GM12872 (cell line): ENCODE measurements at regions not wholly inside any gene's neighbourhood (a gene's known extent, or its start where the extent isn't known, plus 50 kb on each side); places are given as distances from the start of the nearest gene placed in this dataset.

Experiments
- TF ChIP-seq, protein P1 (sequence below): IDR thresholded peaks from 3 replicates; pipeline ENCODE4 v1.5.1; 2011; ENCODE audit warnings: low read depth, mild to moderate bottlenecking, low read length, moderate library complexity; ENCODE audit not compliant: insufficient read depth

DNA sequence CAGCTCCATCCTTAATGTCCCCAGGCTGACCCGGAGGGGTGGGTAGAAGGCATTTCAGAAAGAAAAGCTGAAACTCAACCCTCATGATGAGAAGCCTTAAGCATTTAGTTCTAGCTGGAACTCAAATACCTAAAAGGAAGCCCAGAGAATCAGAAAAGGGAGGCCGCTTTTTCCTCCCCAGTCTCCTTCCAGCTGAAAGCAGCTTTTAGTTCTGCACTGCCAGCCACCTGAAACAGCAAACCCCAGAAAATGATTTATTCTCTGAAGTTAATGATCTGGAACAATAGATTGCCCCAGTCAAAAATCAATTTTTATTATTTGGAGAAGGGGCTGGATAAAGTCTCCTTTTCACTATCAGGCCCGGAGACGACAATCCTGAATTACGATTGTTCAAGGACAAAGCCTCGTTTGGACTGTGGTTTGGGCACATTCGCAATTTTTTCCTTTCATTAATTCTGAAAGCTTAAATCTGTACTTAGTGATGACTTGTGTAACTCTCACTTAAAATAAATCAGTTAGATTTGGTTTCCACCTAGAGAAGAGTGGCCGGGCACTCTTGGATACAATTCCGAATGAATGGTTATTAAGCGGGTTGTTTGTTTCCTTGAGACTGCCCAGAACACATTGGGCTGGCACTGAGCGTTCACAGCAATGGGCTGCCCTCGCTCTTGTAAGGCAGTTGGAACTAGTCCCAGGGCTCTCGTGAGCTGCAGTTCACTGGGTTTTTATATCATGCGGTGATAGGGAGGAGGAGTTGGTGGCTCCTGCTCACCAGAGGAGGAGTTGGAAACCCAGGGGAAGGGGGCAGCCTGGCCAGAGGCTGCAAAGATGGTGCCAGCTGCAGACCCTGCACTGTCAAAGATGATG lies 262.2 kb downstream of the CCSER2 start:
- TF ChIP-seq, protein P1, sequence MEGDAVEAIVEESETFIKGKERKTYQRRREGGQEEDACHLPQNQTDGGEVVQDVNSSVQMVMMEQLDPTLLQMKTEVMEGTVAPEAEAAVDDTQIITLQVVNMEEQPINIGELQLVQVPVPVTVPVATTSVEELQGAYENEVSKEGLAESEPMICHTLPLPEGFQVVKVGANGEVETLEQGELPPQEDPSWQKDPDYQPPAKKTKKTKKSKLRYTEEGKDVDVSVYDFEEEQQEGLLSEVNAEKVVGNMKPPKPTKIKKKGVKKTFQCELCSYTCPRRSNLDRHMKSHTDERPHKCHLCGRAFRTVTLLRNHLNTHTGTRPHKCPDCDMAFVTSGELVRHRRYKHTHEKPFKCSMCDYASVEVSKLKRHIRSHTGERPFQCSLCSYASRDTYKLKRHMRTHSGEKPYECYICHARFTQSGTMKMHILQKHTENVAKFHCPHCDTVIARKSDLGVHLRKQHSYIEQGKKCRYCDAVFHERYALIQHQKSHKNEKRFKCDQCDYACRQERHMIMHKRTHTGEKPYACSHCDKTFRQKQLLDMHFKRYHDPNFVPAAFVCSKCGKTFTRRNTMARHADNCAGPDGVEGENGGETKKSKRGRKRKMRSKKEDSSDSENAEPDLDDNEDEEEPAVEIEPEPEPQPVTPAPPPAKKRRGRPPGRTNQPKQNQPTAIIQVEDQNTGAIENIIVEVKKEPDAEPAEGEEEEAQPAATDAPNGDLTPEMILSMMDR = no peak

DNA sequence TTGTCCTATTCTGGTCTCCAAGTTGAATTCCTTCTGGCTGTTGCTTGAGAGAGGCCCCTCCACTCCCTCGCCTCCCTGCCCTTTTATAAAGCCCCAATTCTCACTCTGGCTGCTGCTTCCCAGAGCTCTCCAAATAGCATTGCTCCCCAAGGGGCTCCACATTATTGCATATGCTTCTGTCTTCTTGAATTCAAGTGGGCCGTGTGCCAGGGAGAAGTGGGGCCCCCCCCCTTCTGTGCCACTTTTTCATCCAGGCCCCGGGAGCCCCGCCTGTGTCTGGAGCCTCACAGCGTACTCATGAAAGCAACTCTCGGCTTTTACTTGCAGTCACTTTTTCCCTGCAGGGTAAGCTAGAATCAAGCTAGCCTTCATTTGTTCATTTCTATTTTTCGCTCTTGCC lies 265.1 kb downstream of the CCSER2 start:
- TF ChIP-seq, protein P1 = no peak

- TF ChIP-seq, protein P1 = no peak
Observed at GRCh38 chr10:84596585-84596984, 268.2 kb downstream of the CCSER2 start.

DNA sequence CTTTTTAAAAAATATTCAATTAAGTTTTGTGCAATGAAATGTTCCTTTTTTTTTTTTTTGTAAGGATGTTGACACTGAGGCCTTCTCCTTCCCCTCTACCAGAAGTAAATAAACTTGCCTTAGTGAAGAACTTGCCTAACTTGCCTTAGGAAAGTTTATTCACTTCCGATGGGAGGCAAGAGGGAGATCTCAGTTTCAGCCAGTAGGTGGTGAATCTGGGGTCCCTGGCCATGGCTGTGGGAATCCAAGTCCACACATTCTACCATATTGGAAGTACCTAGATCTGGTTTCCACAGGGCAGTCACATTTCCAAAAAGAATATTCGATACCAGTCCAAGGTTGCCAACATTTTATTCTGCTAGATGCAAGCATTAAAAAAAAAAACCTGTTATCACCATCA lies 270.9 kb downstream of the CCSER2 start:
- TF ChIP-seq, protein P1 = no peak

DNA sequence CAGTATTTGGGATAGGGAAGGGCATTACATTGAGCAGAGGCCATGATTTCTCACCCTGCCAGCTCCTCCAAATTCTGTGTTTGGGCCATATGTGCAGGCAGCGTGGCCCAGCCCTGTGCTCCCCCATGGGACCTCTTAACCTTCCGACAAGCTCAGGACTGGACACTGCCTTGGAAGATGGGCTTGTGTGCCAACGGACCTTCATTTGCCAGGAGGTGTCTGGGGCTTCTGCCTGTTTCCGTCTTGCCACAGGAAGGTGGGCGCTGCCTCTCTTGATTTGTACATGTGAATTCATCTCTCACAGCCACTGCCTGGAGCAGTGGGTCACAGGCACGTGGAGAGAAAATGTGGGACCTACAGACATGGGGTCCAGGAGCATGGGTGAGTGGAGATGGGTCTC lies 272.6 kb downstream of the CCSER2 start:
- TF ChIP-seq, protein P1 = no peak

GRCh38 chr10:84603971-84604370 lies 275.6 kb downstream of the CCSER2 start:
- TF ChIP-seq, protein P1 = no peak

GRCh38 chr10:84605802-84606201 lies 277.4 kb downstream of the CCSER2 start:
- TF ChIP-seq, protein P1 = no peak

DNA sequence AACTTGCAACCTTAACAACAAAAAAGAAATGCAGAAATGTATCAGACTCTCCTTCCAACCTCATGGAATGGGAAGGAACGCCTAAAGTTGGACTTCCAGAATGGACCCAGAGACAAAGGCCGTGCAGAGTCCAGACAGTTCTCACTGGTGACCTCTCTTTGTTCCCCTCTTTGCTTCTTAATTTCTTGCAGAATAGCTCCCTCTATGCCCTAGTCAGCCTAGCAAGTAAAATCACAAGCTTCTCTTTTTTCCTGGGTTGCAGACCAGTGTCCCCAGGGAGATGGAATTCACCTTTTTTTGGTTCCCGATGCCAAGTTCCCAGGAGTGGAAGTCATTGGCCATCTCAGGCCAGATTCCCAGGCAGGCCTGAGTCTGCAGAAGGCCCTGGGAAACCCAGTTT lies 278.0 kb downstream of the CCSER2 start:
- TF ChIP-seq, protein P1 = no peak
